ENCODE measurements at regions not wholly inside any gene's neighbourhood (a gene's known extent, or its start where the extent isn't known, plus 50 kb on each side); places are given as distances from the start of the nearest gene placed in this dataset.

- 87% methylated on average over 5 of the region's 5 CpGs for WGBS (ENCODE audit: insufficient coverage)
- ATAC-seq: no peak
- H3K4me1 Mint-ChIP-seq: no peaks in the 10 kb centered on the region
These were observed 68.9 kb downstream of the NCR2 start for GRCh38 chr6:41404182-41404845.

GRCh38 chr6:41405941-41406727, 70.7 kb downstream of the NCR2 start:
- Histone ChIP-seq H3K4me1 (ENCODE audit: control insufficient read depth, insufficient read depth, low read length) (no peaks in the 10 kb centered on the region), H3K9me3 (ENCODE audit: control insufficient read depth, insufficient read depth, low read length) (peaks cover 5% of the 10 kb centered on the region), H3K36me3 (ENCODE audit: control insufficient read depth, insufficient read depth, low read length) (no peaks in the 10 kb centered on the region), H3K27ac (ENCODE audit: low read length) (no peak overlapping the region), H3K4me3 (ENCODE audit: low read length) (no peak overlapping the region), H3K27me3 (ENCODE audit: control insufficient read depth, insufficient read depth, low read length) (peaks cover 10% of the 10 kb centered on the region)
- Mint-ChIP-seq H3K27me3 (ENCODE audit: low read depth in 2 of 2) (peaks cover 29 to 37% of the 10 kb centered on the region in 2 donors), H3K4me3 (no peak overlapping the region), H3K9me3 (no peaks in the 10 kb centered on the region), H3K27ac (no peak overlapping the region), H3K4me1 (no peaks in the 10 kb centered on the region), H3K36me3 (no peaks in the 10 kb centered on the region)
- 38% methylated on average over 15 of the region's 15 CpGs for WGBS (ENCODE audit: insufficient coverage)
- ATAC-seq (no peak), DNase-seq (no peak)
- intact Hi-C loops (cut with micrococcal nuclease): no loop called here
- TF ChIP-seq CTCF (IDR thresholded peaks at IDR 0.05): no peak

More at GRCh38 chr6:41404182-41404845, 68.9 kb downstream of the NCR2 start:
- Histone ChIP-seq H3K4me1 (ENCODE audit: control insufficient read depth, insufficient read depth, low read length) (no peaks in the 10 kb centered on the region), H3K27me3 (ENCODE audit: control insufficient read depth, insufficient read depth, low read length) (peaks cover 9% of the 10 kb centered on the region), H3K27ac (ENCODE audit: low read length) (no peak overlapping the region), H3K9me3 (ENCODE audit: control insufficient read depth, insufficient read depth, low read length) (peaks cover 5% of the 10 kb centered on the region), H3K4me3 (ENCODE audit: low read length) (no peak overlapping the region), H3K36me3 (ENCODE audit: control insufficient read depth, insufficient read depth, low read length) (no peaks in the 10 kb centered on the region)
- Mint-ChIP-seq H3K27me3 (ENCODE audit: low read depth in 2 of 2) (peaks cover 38 to 39% of the 10 kb centered on the region in 2 donors), H3K9me3 (no peaks in the 10 kb centered on the region), H3K36me3 (no peaks in the 10 kb centered on the region), H3K27ac (no peak overlapping the region), H3K4me3 (no peak overlapping the region)
- TF ChIP-seq CTCF (IDR thresholded peaks at IDR 0.05): no peak
- no peak for DNase-seq
- intact Hi-C loops (cut with micrococcal nuclease): no loop called here

GRCh38 chr6:41406728-41407489, 71.5 kb downstream of the NCR2 start:
- Histone ChIP-seq H3K4me3 (ENCODE audit: low read length) (no peak overlapping the region), H3K4me1 (ENCODE audit: control insufficient read depth, insufficient read depth, low read length) (no peaks in the 10 kb centered on the region), H3K36me3 (ENCODE audit: control insufficient read depth, insufficient read depth, low read length) (no peaks in the 10 kb centered on the region), H3K27ac (ENCODE audit: low read length) (no peak overlapping the region), H3K27me3 (ENCODE audit: control insufficient read depth, insufficient read depth, low read length) (peaks cover 10% of the 10 kb centered on the region), H3K9me3 (ENCODE audit: control insufficient read depth, insufficient read depth, low read length) (peaks cover 5% of the 10 kb centered on the region)
- DNase-seq: no peak
- no peak overlapping the region for H3K27ac Mint-ChIP-seq
- no peak for TF ChIP-seq CTCF (IDR thresholded peaks at IDR 0.05)
- no peaks in the 10 kb centered on the region for H3K4me1 Mint-ChIP-seq
- WGBS (ENCODE audit: insufficient coverage): 85% methylated on average over 63 of the region's 63 CpGs
- peaks cover 21 to 33% of the 10 kb centered on the region in 2 donors for H3K27me3 Mint-ChIP-seq (ENCODE audit: low read depth in 2 of 2)
- no peaks in the 10 kb centered on the region for H3K9me3 Mint-ChIP-seq
- no peak overlapping the region for H3K4me3 Mint-ChIP-seq
- intact Hi-C loops (cut with micrococcal nuclease): no loop called here
- no peak for ATAC-seq
- no peaks in the 10 kb centered on the region for H3K36me3 Mint-ChIP-seq

Data from natural killer cell (primary cell).